ENCODE measurements at regions not wholly inside any gene's neighbourhood (a gene's known extent, or its start where the extent isn't known, plus 50 kb on each side); places are given as distances from the start of the nearest gene placed in this dataset.

- Histone ChIP-seq H3K27ac (ENCODE audit: insufficient read depth, low read length) (no peak overlapping the region), H3K4me1 (ENCODE audit: control insufficient read depth, extremely low read depth, insufficient read depth, low read length) (peaks cover 20% of the 10 kb centered on the region), H2AFZ (ENCODE audit: low read length) (no peak overlapping the region)
These were observed 151.2 kb upstream of the KRR1 start for GRCh38 chr12:75662511-75663159.

DNA sequence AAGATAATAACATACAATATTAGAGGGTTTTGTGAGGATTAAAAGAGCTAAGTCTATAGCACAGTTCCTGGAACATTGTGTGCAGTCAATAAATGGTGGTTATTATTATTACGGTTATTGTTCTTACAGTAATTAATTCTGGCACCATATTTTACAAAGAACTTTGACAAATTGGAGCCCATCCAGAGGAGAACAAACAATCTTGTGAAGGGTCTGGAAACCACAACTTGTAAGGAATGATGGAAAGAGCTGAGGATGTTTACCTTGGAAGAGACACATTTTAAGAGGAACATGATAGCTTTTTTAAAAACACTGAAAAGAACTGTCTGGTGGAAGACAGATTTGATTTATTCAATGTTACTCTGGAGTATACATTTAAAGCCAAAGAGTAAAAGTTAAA, 150.5 kb upstream of the KRR1 start:
- H3K27ac ChIP-seq (ENCODE audit: insufficient read depth, low read length) = no peak overlapping the region
- no peak overlapping the region for H3K4me3 ChIP-seq (replicated peaks in 1 of 4; ENCODE audit: control extremely low read depth in 1 of 4, insufficient read depth in 1 of 4, low read depth in 3 of 4, low read length in 4 of 4)
- no peaks in the 10 kb centered on the region for H3K79me2 ChIP-seq (ENCODE audit: control insufficient read depth, insufficient read depth, low read length)
- no peaks in the 10 kb centered on the region for H3K36me3 ChIP-seq (ENCODE audit: control insufficient read depth, insufficient read depth, low read length)
- no peak overlapping the region for H2AFZ ChIP-seq (ENCODE audit: low read length)
- H3K9ac ChIP-seq (ENCODE audit: insufficient read depth, low read length) = no peak overlapping the region
- H4K20me1 ChIP-seq (ENCODE audit: control insufficient read depth, extremely low read depth, insufficient read depth, low read length) = no peaks in the 10 kb centered on the region
- H3K9me3 ChIP-seq (ENCODE audit: control insufficient read depth, insufficient read depth, low read depth, low read length) = no peaks in the 10 kb centered on the region
- peak; percentile 91 for DNase-seq (ENCODE audit: low read depth in 2 of 2)
- TF ChIP-seq EZH2 (IDR thresholded peaks at IDR 0.05; ENCODE audit: low read length, missing control alignments) (no peak), CTCF (conservative IDR thresholded peaks at IDR 0.05 in 1 of 2, IDR thresholded peaks at IDR 0.05 in 1 of 2; ENCODE audit: low read depth in 1 of 2, low read length in 2 of 2) (no peak)
- H3K27me3 ChIP-seq (ENCODE audit: control insufficient read depth, insufficient read depth, low read length) = no peaks in the 10 kb centered on the region
- no peak overlapping the region for H3K4me2 ChIP-seq (ENCODE audit: extremely low read depth, insufficient read depth, low read length)
- peaks cover 20% of the 10 kb centered on the region for H3K4me1 ChIP-seq (ENCODE audit: control insufficient read depth, extremely low read depth, insufficient read depth, low read length)

More at GRCh38 chr12:75662511-75663159, 151.2 kb upstream of the KRR1 start:
- no peak for TF ChIP-seq EZH2 (IDR thresholded peaks at IDR 0.05; ENCODE audit: low read length, missing control alignments)
- no peak for TF ChIP-seq CTCF (conservative IDR thresholded peaks at IDR 0.05 in 1 of 2, IDR thresholded peaks at IDR 0.05 in 1 of 2; ENCODE audit: low read depth in 1 of 2, low read length in 2 of 2)
- Histone ChIP-seq H3K9me3 (ENCODE audit: control insufficient read depth, insufficient read depth, low read depth, low read length) (no peaks in the 10 kb centered on the region), H3K79me2 (ENCODE audit: control insufficient read depth, insufficient read depth, low read length) (no peaks in the 10 kb centered on the region), H3K9ac (ENCODE audit: insufficient read depth, low read length) (no peak overlapping the region), H4K20me1 (ENCODE audit: control insufficient read depth, extremely low read depth, insufficient read depth, low read length) (no peaks in the 10 kb centered on the region), H3K27me3 (ENCODE audit: control insufficient read depth, insufficient read depth, low read length) (no peaks in the 10 kb centered on the region), H3K4me2 (ENCODE audit: extremely low read depth, insufficient read depth, low read length) (no peak overlapping the region), H3K4me3 (replicated peaks in 1 of 4; ENCODE audit: control extremely low read depth in 1 of 4, insufficient read depth in 1 of 4, low read depth in 3 of 4, low read length in 4 of 4) (no peak overlapping the region), H3K36me3 (ENCODE audit: control insufficient read depth, insufficient read depth, low read length) (no peaks in the 10 kb centered on the region)
- DNase-seq (ENCODE audit: low read depth in 2 of 2) = peak in 1 of 2 donors; percentile 34

- Histone ChIP-seq H3K9ac (ENCODE audit: insufficient read depth, low read length) (no peak overlapping the region), H2AFZ (ENCODE audit: low read length) (no peak overlapping the region)
- peak; percentile 30 to 94 for DNase-seq (ENCODE audit: low read depth in 2 of 2)
These were observed 149.5 kb upstream of the KRR1 start for GRCh38 chr12:75660805-75661404.

More at GRCh38 chr12:75660805-75661404, 149.5 kb upstream of the KRR1 start:
- peaks cover 25% of the 10 kb centered on the region for H3K4me1 ChIP-seq (ENCODE audit: control insufficient read depth, extremely low read depth, insufficient read depth, low read length)
- no peak overlapping the region for H3K4me2 ChIP-seq (ENCODE audit: extremely low read depth, insufficient read depth, low read length)
- TF ChIP-seq CTCF (conservative IDR thresholded peaks at IDR 0.05 in 1 of 2, IDR thresholded peaks at IDR 0.05 in 1 of 2; ENCODE audit: low read depth in 1 of 2, low read length in 2 of 2) (no peak), EZH2 (IDR thresholded peaks at IDR 0.05; ENCODE audit: low read length, missing control alignments) (no peak)
- peak overlapping the region; percentile 91 for H3K27ac ChIP-seq (ENCODE audit: insufficient read depth, low read length)
- H3K4me3 ChIP-seq (replicated peaks in 1 of 4; ENCODE audit: control extremely low read depth in 1 of 4, insufficient read depth in 1 of 4, low read depth in 3 of 4, low read length in 4 of 4) = no peak overlapping the region
- no peaks in the 10 kb centered on the region for H3K79me2 ChIP-seq (ENCODE audit: control insufficient read depth, insufficient read depth, low read length)
- no peaks in the 10 kb centered on the region for H3K9me3 ChIP-seq (ENCODE audit: control insufficient read depth, insufficient read depth, low read depth, low read length)
- H3K36me3 ChIP-seq (ENCODE audit: control insufficient read depth, insufficient read depth, low read length) = no peaks in the 10 kb centered on the region
- H4K20me1 ChIP-seq (ENCODE audit: control insufficient read depth, extremely low read depth, insufficient read depth, low read length) = no peaks in the 10 kb centered on the region
- no peaks in the 10 kb centered on the region for H3K27me3 ChIP-seq (ENCODE audit: control insufficient read depth, insufficient read depth, low read length)
